ENCODE measurements at regions not wholly inside any gene's neighbourhood (a gene's known extent, or its start where the extent isn't known, plus 50 kb on each side); places are given as distances from the start of the nearest gene placed in this dataset.

DNA sequence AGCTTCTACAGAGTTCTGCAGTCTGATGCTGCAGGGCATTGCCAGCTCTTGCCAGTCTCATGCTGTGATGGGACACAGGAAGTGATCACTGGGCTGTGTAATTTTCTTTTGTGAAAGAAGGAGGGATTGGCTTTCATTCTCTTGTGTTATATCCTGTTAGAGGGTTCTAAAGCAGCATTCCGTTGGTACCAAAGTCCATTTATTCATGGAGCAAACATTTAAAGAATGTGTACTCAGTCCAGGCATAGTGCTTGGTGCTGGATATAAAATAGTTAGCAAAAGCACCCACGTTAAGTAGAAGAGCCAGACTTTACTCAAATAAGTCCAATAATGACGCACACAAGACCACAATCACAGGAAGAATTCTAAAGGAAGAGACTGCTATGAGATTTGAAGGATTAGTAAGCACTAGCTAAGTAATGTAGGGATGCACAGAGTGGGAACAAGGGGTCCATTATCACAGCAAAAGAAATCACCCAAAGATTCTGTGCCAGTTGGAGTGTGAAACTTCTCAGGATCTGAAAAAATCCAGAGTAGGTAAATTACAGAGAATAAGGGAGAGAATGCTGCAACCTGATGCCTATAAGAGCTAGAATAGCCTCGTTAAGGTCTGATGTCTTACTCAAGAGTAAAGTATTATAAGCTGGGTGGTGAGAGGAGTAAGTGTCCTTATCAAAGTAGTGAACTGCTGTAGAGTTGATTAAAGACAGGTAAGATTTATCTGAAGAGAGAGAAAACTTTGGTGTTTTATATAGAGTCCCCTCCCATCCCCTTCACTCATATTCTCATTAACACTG, 728.3 kb downstream of the METTL15 start:
- TF ChIP-seq CTCF (IDR thresholded peaks at IDR 0.05; ENCODE audit: control insufficient read depth, insufficient read depth, low read depth, low read length, missing control alignments): no peak
- no peak overlapping the region for H3K4me3 ChIP-seq (ENCODE audit: control insufficient read depth, low read depth, low read length)
- DNase-seq (ENCODE audit: low read depth): peak; percentile 98

- H3K4me3 ChIP-seq (ENCODE audit: control insufficient read depth, low read depth, low read length): no peak overlapping the region
- DNase-seq (ENCODE audit: low read depth): no peak
- no peak for TF ChIP-seq CTCF (IDR thresholded peaks at IDR 0.05; ENCODE audit: control insufficient read depth, insufficient read depth, low read depth, low read length, missing control alignments)
Measured at GRCh38 chr11:28835790-28836189, 727.6 kb downstream of the METTL15 start.

- TF ChIP-seq CTCF (IDR thresholded peaks at IDR 0.05; ENCODE audit: control insufficient read depth, insufficient read depth, low read depth, low read length, missing control alignments): no peak
- DNase-seq (ENCODE audit: low read depth): no peak
- no peak overlapping the region for H3K4me3 ChIP-seq (ENCODE audit: control insufficient read depth, low read depth, low read length)
Measured at GRCh38 chr11:28835317-28835716, 727.1 kb downstream of the METTL15 start.

- no peak overlapping the region for H3K4me3 ChIP-seq (ENCODE audit: control insufficient read depth, low read depth, low read length)
- no peak for TF ChIP-seq CTCF (IDR thresholded peaks at IDR 0.05; ENCODE audit: control insufficient read depth, insufficient read depth, low read depth, low read length, missing control alignments)
- DNase-seq (ENCODE audit: low read depth): peak; percentile 46
Measured at GRCh38 chr11:28834877-28835276, 726.7 kb downstream of the METTL15 start.

DNA sequence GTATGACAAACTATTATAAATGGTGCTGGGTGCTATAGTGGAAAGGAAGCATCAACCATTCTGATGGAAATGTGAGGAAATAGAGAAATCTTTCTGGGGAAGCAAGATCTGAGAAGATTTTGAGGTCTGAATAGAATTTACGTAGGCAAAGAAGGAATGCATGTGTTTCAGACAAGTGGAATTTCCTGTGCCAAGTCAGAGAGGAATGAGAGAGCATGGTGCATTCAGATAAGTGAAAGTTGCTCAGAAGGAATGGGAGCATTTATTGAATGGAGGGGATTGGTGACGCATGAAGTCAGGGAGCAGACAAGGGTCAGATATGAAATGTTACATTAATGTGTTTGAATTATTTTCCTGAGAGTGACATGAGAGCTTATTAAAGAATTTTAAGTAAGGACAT, 725.5 kb downstream of the METTL15 start:
- DNase-seq (ENCODE audit: low read depth): peak; percentile 97
- H3K4me3 ChIP-seq (ENCODE audit: control insufficient read depth, low read depth, low read length): no peak overlapping the region
- TF ChIP-seq CTCF (IDR thresholded peaks at IDR 0.05; ENCODE audit: control insufficient read depth, insufficient read depth, low read depth, low read length, missing control alignments): no peak

GRCh38 chr11:28833169-28833568, 725.0 kb downstream of the METTL15 start:
- no peak for TF ChIP-seq CTCF (IDR thresholded peaks at IDR 0.05; ENCODE audit: control insufficient read depth, insufficient read depth, low read depth, low read length, missing control alignments)

More at GRCh38 chr11:28833169-28833568, 725.0 kb downstream of the METTL15 start:
- no peak overlapping the region for H3K4me3 ChIP-seq (ENCODE audit: control insufficient read depth, low read depth, low read length)
- DNase-seq (ENCODE audit: low read depth): no peak
